NCI-H1105 treated with DMSO at 0.1 percent for 48 hours (cell line): ENCODE measurements at regions not wholly inside any gene's neighbourhood (a gene's known extent, or its start where the extent isn't known, plus 50 kb on each side); places are given as distances from the start of the nearest gene placed in this dataset.
"Not testable (repeated sequence)": the region's sequence is repeated elsewhere in the genome, so short reads cannot be mapped to it uniquely, and the experiment has no call there.

Source experiments
- DNase-seq: peaks from one replicate; lab custom pipeline; 2025; lab: John Stamatoyannopoulos, UW

DNA sequence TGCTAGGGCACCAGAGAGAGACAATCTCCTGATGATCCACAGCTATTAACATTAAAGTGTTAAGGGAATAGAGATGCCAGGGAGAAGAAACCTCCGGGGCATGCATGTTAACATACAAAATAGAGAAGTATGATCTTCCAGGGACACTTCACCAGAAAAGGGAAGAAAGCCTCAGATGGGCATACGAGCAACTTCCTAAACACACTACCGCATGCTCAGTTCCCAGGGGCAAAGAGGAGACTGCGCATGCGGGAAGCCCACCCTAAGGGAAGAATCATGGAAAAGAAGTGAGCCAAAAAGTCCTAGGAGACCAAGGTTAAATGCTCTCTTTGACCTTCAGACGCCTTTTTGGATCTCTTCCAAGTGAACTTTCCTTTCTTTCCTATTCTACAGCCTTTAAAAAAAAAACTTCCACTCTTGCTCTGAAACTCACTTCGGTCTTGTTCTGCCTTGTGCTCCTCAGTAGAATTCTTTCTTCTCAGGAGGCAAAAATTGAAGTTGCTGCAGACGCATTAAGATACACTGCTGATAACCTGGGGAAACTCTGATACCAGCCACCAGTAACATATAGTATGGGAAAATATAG, 1211.3 kb downstream of the REEP3 start:
- DNase-seq = no peak

DNA sequence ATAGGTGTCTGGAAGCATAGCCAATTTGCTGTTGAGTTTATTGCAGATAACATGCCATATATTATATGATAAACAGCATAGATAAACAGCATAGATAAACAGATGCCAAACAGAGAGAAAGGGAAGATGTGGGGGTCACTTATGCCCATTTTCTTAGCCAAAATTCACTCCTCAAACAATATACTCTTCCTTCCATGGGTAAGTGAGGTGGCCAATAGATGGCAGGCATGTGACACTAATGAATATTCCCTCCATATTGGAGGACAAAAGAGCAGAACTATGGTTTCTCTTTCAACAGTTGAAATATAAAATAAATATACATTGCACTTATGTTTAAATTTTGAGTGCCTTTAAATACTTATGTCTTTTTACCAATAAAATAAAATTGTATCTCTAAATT, 1212.8 kb downstream of the REEP3 start:
- no peak for DNase-seq

DNA sequence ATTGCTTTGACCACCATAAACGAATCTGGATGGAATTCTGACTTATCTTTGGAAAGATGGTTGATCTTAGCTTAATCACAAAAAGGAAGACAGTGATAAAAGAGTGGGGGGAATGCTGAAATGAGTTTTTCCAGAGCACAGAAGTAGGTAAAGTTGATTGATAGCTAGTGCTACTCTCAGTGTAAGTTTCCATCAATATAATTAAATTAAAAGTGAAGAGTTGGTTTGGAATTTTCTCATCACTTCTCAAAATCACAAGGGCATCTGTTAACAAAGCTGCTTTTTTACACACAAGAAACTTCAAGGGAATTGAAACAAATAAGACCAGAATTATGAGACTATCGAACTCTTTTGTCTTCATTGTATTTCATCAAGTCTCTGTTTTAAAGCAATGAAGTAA, 1217.3 kb downstream of the REEP3 start:
- no peak for DNase-seq

DNA sequence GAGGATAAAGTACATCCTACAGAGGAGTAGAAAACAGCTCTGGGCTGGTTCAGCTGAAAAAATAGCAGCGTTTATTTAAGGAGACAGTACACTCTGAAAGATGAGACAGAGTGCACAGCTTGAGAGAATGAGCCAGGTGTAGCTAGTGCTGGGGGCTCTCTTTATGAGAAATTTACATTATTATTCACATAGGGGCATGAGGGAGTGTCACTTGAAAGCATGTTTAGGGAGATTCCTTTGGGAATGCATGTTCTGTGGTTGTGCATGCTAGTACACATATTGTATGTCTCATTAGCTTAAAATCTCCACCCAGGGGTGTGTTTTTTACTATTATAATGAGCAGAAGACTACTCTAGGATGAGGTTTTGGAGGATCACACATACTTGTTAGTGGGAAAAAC, 1224.4 kb downstream of the REEP3 start:
- no peak for DNase-seq

DNA sequence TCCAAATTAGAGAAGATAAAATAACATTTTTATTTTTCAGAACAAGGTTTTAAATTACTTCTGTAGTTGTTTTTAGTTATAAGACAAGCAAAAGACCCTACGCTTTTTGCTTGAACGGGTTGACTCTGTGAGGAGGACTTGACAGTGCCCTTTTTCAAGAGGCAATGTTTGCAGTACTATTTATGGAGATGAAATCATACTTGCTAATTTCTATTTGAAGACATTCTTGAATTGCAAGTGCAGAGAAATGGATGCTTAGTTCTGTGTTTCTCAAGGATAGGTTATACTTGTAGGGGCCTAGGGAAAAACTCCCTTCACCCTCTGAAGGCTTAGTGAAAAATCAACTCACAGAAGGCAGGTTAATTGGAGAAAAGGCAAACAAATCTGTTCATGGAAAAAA, 1229.5 kb downstream of the REEP3 start:
- DNase-seq = no peak

DNA sequence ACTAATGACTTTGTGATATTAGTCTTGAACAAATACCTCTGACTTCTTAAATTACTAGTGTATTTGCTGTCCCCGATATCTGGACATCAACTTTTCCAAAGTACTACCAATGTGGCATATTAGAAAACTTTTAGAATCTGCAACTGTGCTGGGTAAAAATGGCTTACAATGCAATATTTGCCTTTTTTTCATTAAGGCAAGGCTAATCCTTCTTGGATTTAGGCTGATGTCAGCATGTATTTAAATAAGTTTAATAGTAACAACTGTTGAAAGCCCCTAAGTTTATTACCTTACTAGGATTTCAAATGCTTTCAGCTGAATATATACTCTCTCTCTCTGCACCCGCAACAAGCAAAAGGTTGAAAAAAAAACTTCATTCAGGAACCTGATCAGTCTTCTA, 1232.3 kb downstream of the REEP3 start:
- DNase-seq = no peak

DNA sequence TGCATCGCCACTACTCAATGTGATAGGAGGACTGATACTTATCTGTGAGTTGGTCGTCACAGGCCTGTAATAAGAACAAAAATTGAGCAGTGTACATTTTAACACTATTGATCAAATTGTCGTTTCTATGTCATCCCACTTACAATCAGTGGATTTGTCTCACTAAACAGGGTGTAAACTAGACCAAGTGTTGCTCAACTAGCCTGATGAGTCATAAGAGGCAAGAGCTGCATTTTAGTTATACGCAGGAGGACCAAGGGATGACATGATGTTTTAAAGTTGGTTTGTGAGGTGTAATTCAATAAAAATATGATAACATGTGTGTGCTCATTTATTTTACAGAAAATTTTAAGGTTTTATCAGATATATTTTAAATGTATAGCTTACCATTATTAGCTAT, 1239.2 kb downstream of the REEP3 start:
- no peak for DNase-seq

DNA sequence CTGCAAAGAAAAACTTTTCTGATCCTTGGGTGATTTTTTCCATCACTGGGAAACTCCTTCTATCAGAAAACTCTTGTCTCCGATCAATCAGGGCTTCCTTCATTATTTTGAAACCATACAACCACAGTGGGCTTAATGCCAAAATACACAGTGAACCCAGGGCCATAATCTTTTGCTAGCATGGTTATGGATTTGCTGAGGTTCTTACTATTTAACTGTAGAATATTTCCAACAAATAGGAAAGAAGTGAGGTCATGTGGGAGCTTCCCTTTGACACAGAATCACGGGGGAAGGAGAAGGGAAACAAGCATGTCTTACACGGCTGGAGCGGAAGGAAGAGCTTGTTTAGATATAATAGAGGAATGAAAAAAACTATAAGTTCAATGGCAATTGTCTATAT, 1241.7 kb downstream of the REEP3 start:
- no peak for DNase-seq

DNA sequence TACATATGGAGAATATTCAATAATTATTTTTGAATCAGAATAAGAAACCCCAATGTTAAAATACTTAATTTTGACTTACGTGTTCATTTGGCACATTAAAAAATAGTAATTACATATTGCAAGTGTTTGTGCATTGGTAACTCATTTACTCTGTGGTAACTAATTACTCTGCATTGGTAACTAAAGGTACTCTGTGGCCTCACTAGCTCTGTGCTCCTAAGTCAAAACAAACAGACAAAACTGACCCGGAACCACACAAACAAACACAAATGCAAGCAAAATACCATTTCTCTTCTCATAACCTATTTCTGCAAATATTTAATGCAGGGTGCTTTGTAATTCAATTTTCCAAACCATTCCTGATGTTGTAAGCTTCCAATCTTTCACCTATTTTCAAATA, 1244.3 kb downstream of the REEP3 start:
- no peak for DNase-seq

DNA sequence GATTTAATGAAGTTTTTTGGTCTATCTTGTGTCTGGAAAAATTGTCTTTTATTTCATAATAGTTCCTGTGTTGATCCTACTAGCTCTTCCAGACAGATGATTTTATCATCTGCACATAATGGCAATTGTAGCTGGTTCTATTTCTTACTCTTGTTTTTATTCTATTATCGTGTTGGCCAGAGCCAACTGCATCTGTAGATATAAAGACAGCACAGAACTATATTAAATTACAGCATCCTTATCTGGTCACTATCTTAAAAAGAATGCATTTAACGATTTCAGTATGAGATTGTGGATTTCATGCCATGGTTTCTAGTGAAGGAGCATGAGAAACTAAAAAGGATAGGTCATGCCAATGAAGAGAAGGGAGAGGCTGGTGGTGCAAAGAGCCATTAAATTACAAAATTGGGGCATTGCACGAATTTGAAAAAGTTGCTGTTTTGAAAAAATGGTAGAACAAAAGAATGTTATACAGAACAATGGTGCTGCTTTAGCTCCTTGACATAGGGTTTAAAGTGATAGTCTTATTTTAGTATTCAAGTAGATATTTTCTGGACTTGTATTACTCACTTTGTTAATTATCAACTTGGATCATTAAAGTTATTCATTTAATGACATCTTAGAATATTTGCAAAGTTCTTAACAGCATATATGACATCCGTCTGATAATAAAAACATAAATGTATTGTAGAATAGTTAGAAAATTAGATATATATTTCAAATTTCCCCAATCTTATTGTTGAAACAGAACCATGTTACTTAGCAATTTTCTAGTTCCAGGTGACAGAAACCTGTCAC, 1250.3 kb downstream of the REEP3 start:
- DNase-seq = no peak

DNA sequence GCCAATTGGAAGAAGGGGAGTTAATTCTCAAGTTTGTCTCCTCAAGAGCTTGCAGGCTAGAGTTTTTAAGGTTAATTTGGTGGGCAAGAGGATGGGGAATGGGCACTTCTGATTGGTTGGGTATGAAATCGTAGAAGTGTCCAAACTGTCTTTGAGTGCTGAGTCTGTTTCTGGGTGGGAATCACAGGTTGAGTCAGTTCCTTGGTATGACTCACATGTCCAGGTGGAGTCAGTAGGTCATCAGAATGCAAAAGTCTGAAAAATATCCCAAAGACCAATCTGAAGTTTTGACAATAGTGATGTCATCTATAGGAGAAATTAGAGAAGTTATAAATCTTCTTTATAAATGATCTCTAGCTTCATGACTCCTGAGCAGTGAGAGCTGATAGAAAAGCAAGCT, 1252.2 kb downstream of the REEP3 start:
- DNase-seq = no peak

DNA sequence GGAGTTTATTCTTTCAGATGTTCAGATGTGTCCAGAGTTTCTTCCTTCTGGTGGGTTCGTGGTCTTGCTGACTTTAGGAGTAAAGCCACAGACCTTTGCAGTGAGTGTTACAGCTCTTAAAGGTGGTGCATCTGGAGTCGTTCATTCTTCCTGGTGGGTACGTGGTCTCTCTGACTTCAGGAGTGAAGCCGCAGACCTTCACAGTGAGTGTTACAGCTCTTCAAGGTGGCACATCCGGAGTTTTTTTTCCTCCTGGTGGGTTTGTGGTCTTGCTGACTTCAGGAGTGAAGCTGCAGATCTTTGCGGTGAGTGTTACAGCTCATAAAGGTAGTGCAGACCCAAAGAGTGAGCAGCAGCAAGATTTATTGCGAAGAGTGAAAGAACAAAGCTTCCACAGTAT, 1263.2 kb downstream of the REEP3 start:
- DNase-seq = not testable (repeated sequence)

DNA sequence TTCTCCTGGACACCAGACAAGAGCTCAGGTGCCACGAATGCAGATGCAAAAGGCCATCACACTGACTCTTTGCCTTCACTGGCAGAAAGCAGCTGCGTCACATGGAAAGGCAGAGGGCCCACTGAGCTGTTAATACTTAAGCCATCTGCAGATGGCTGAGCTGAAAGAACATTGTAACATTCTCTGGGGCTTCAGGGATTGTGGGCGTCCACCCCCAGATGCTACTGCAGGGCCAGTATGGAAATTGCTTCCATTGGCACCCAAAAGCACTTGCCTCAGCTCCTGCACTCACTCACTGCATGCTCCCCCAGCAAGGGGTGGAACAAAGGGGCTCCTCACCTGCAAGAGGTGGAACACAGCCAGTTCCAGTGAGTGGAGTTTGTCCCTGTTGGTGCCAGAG, 1264.6 kb downstream of the REEP3 start:
- DNase-seq = no peak

DNA sequence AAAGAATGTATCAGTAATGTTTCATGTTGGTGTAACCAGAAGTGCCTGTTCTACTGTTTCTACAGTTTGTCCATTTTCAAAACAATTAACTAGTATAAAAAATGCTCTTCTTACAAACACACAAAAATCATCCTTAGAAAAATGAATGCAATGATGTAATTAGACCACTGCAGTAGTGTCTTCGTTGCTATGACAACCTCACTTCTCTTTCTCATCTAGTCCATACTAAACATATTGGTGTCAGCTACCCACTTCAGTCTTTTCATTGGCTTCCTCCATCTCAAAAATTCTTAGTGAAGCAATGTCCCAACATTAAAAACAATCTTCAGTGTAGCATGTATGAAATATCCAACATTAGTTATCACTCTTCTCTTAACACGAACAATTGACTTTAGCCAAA, 1265.8 kb downstream of the REEP3 start:
- DNase-seq = no peak

DNA sequence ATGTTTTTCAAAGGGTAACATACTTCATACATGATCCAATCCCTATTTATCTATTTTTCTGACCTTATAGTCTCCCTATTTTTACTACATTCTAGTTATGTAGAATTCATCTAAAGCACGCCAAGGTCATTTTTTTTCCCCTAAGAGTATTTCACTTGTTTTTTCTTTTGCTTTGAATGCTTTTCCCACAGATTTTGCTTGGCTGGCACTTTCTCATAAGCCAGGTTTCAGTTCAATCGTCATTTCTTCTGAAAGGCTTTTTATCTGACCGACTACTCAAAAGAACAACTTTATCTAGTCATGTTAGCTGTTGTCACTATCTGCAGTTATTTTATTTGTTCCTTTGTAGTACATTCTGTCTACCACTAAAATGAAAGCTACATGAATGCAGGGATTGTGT, 1274.6 kb downstream of the REEP3 start:
- DNase-seq = no peak

DNA sequence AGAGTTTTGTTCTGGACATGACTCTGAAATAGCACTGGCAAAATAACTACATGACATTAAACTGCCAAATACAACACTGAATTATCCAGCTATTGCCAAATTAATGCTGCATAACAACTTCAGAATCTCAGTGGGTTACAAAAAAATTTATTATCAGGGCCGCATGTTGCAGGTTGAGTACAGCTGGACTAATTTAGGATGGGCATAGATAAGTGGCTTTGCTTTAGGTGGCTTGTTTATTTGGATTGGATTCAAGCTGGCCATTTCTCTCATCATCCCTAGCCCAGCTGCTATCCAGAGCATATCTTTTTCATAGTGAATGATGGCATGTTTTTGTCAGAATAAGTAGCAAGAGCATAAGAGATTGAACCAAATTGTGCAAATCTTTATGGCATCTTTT, 1277.1 kb downstream of the REEP3 start:
- DNase-seq = no peak

DNA sequence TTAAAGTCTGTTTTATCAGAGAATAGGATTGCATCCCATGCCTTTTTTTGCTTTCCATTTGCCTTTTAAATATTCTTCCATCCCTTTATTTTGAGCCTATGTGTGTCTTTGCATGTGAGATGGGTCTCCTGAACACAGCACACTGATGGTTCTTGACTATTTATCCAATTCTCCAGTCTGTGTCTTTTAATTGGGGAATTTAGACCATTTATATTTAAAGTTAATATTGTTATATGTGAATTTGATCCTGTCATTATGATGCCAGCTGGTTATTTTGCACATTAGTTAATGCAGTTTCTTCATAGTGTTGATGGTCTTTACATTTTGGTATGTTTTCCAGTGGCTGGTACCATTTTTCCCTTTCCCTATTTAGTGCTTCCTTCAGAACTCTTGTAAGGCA, 1287.0 kb downstream of the REEP3 start:
- not testable (repeated sequence) for DNase-seq

DNA sequence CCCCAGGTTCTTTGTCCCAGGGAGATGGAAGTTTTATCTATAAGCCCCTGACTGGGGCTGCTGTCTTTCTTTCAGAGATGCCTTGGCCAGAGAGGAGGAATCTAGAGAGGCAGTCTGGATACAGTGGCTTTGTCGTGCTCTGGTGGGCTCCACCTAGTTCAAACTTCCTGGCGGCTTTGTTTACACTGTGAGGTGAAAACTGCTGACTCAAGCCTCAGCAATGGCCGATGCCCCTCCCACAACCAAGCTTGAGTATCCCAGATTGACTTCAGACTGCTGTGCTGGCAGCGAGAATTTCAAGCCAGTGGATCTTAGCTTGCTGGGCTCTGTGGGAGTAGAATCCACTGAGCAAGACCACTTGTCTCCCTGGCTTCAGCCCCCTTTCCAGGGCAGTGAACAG, 1288.8 kb downstream of the REEP3 start:
- DNase-seq = not testable (repeated sequence)

DNA sequence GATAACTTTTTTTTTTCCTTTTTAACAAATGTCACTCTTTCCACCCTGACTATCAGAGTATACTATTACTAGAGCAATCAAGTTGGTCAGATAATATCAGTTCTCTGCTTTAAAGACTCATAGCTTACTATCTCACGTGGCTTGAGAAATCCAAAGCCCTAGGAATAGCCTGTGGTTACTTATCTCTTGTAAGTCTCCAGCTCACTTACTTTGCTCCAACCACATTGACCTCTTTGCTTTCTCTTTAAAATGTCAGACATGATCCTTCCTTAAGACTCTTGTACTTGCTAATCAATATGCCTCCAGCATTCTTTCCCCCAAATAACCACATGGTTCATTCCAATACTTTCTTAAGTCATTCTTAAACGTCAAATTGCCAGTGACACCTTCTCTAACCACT, 1292.2 kb downstream of the REEP3 start:
- no peak for DNase-seq

DNA sequence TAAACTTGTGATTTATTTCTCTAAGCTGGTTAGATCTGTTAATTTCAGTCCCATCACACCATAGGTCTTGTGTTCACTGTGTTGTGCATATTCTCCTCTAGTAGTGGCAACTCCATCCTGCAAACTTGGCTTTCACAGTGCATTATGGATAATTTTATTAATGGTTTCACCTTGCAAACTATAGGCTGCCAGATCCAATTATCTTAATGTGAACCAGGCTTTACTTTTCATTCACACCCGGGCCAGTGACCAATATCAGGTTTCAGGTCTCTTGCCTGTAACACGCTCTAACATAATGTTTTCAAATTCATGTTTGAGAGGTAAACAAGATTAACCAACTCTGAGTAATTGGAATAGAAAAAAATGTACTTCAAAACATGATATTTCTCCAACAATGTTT, 1293.0 kb downstream of the REEP3 start:
- DNase-seq = no peak

DNA sequence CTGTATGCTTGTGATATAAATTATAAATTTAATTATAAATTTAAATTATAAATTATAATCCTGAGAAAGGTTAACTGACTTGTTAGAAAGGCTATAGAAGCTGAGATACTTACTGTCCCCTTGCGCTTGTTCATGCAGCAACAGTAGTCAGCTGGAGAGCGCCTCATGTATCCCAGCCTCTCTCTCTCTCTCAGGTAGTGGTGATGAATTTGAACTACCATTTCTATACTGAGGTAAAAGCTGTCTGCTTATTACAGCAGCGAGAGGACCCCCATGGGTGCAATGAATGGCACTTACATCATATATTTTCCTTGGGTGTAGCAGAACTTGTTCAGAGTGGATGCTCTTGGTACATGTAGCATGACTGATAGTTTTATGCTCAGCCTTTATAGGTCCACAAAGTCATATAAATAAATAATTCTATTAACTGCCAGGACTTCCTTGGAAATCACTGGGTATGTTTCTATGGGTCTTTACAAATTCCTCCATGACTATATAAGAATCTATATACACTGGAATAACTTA, 1308.7 kb downstream of the REEP3 start:
- no peak for DNase-seq

DNA sequence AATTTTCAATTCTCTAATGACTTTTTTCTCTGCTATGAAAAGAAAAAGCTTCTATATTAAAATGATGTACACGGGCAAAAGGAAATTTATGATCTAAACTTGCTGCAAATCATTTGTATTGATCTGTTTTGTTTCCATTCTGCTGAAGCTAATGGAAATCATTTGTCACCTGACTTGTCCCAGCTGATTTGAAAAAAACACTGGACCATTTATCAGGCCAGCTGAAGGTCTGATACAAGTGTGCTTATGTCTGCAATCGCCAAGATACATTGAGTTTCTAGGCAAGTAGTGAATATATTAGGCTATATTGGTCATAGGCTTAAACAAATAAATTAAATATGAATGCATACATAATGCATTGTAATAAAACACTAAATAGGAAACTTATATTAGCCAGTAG, 1309.7 kb downstream of the REEP3 start:
- DNase-seq = no peak

DNA sequence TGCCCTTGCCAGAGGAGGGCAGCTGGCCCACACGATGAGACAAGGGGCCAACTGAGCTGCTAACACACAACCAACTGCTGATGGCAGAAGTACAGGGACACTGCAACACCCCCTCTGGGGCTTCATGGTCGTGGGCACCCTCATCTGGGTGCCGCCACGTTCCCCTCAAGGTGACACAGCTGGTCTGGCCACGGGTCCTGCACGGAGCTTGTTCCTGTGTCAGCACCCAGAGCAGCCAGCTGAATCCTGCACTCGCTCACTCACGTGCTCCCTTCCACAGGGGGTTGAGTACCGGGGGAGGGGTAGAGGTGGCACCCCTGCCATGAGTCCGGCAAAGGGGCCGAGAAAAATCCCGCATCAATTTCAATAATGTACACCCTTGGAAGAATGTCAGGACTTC, 1319.1 kb downstream of the REEP3 start:
- DNase-seq = no peak

DNA sequence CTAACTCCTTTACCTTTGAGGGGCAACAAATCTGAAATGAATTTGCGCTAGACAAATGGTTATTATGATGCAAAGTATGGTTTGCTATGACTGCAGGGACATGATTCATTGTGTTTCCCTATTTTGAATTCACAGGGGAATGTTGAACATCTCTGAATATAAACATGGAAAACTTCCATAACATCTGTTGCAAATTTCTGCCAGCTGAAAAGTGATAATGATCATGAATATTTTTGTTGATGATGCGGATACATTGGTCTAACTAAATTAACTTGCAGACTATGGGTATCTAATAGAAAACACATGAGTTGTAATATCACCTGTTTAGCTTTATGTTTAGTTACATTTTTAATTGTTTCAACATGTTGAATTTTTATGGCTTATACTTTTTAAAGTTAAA, 1325.5 kb downstream of the REEP3 start:
- DNase-seq = no peak
